Stimulated activated CD4-positive, alpha-beta T cell treated with anti-CD3 and anti-CD28 coated beads, TNF-alpha, amount 100 ng/mL, for 24 hours (primary cell): ENCODE measurements at regions not wholly inside any gene's neighbourhood (a gene's known extent, or its start where the extent isn't known, plus 50 kb on each side); places are given as distances from the start of the nearest gene placed in this dataset.

Source experiments
- DNase-seq, 3 experiments: peaks; one replicate each; pipeline ENCODE4 v3.0.0-alpha.2; 2020; ENCODE audit warnings: low read depth in 3 of 3

DNA sequence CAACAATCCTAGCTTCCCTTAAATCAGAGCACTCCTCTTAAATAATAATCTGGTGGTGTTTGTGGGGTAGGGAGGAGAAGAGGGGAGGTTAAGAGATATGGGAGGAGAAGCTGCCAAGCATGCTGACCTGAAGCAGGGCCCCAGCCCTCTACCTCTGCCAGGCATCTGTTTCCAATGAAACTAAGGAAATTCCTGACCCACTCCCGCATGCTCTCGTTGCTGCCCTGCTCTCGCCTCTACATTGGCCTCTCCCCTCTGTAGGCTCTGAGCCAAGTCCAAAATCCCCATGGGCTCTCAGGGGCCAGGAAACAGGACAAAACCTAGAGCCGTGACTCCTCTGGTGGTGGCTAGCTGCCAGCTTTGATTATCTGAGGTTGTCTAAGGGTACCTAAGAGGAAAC is 559.5 kb upstream of the CDH11 start:
- no peak for DNase-seq

DNA sequence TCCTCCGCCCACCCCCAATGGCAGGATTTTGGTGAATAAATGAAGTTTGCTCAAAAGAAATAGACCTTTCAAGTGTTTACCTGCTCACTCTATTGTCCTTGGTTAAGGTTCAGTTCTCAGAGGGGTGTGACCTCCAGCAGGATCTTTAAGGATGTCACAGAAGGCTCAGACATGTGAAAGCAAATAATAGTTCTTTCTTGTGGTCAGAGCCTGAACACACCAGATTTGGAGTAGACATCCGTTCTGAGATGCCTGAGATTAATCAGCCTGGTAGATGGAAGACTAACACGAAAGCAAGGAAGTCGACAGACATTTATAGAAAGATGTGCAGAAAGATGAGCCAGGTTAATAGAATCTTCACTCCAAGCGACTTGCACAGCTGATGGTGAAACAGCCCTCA is 557.9 kb upstream of the CDH11 start:
- no peak for DNase-seq

GRCh38 chr16:65675161-65675560 is 553.3 kb upstream of the CDH11 start:
- no peak for DNase-seq

GRCh38 chr16:65672960-65673359 is 551.1 kb upstream of the CDH11 start:
- no peak for DNase-seq

DNA sequence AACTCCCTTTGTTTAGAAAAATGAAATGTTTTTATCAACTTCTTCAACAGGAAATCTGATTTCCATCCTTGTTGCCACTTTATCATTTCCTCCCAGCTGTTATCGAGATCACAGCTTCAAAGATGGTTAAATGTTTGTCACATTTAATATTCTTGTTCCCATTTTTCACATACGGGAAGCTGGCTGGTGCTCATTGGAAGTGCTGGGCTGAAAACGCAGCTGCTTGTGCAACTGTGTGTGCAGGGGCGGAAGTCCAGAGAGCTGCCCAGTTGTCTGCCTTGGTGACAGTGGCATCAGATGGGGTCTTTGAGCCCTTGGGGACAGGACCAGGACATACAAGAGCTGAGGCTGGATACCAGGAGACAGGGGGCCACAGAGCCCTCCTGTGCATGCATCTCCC is 549.2 kb upstream of the CDH11 start:
- DNase-seq = no peak

DNA sequence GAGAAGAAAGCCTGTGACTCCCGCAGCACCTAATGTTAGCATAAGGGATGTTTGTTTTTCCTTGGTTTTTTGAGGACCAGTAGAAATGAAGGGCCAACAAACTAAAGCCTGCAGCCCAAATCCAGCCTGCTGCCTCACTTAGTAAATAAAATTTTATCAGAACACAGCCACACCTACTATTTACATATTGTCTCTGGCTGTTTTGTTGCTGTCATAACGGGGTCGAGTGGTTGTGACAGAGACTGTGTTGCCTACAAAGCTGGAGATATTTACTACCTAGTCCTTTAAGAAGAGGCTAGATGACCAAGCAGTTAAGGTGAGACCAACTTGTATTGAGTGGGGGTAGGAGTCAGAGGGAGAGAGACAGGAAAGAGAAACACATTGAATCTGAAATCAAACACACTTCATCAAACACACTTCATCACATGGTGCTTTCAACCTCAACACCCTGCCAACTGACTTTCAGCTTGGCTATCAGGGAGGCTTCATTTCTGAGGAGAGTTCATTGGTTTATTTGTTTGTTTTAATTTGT is 546.3 kb upstream of the CDH11 start:
- DNase-seq = no peak

GRCh38 chr16:65667011-65667578 is 545.2 kb upstream of the CDH11 start:
- no peak for DNase-seq

DNA sequence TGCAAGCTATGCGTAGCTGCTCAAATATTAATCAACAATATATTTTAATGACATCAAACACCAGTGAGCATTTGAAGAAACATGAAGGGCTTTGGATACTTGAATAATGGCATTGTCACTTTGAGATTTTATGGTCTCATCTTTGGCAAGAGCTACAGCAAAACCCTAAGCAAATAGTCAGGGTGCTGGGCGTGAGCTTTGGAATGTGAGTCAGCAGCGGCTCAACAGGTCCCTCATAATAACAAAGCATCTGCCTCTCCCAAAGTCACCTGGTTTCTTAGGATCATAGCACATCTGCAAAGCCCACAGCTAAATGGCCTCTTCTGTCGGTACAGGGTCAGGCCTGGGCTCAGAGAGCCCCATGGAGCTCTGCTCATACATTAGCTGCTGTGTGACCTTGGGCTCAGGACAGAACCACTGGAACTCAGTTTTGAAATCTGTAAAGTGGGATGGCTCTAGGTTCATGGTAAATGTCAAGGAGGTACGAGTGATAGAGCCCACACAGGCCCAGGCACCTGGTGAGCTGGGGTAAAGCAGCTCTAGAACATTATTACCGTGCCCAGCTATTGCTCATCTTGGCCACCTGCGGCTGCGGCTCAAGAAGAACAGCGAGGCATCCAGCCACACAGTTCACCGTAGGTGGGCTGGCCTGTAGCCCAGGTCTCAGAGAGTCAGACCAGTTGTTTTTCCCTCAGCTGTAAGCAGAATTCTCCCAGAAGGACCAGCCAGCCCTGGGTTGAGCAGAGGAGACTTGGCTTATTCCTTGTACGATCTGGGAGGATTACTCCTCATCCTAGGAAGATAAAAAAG is 544.5 kb upstream of the CDH11 start:
- no peak for DNase-seq

DNA sequence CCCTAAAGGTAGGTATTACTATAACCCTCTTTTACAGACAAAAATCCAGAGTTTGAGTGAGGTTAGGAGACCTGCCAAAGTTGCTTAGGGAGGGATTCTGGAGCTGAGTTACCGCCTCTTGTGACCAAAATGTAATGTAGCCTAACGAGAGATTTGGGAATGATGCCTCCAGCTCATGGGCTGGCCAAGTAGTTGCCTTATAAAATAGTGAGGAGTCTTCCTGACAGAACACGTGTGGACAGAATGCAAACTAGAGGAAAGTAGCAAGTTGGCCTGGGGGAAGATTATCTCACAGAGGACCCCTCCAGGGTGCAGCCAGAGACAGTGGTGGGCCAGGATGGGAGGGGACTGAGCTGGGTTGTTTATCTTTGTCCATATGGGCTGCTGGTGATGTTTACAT is 543.7 kb upstream of the CDH11 start:
- no peak for DNase-seq

- no peak for DNase-seq
Measured at GRCh38 chr16:65663774-65664173, 541.9 kb upstream of the CDH11 start.

DNA sequence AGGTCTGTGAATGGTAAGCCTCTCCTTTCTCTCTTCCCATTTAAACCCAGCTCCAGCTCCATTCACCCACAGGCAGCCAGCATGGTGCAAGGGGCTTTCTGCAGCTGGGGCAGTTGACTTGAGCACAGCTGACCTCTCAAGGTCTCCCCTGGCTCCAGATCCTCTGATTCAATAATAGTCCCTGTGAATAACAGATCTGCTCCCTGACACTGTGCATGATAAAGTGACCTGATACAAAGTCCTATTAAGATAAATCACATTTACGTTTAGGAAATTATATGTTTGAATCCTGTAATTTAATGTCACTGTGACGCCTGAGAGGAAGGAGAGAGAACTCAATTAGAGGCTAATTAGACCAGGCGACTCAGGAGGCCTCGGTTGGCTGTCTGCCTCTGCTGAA is 540.4 kb upstream of the CDH11 start:
- no peak for DNase-seq

DNA sequence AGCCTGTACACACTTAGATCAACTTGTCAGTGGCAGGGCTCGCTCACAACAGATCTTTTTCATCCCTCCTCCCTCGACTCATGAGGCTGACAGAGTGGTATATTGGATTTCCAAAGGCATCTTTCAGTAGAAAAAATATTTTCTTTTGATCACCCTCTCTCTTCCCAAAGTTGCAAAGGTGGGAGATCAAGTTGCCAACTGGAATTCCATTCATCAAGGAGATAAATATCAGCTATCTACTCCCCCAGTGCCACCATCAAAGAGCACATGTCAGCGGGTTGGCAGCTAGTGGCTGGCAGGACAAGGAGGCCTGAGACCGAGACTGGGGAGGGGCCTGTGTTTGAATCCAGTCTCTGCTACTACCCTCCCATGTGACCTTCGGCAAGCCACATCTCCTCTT is 539.7 kb upstream of the CDH11 start:
- no peak for DNase-seq

- DNase-seq = no peak
Measured at GRCh38 chr16:65660390-65660789, 538.5 kb upstream of the CDH11 start.

- no peak for DNase-seq
Measured at GRCh38 chr16:65659758-65660157, 537.9 kb upstream of the CDH11 start.

DNA sequence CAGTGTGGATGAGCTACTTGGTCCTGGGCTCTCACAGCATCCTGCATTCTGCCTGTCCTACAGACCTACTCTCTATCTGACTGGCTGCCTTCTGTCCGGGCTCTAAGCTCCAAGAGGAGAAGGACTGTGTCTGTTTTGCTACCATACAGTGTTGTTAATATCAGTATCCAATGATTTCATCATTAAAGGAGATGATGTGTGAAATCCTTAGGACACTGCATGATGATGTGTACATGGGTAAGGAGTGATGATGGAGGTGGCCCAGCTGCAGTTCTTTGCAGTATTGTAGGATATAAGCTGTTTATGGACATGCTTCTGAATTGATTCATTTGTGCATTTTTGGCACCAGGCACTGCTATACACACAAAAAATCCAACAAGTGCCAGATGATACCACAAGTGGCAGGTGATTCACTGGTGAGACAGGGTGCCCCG is 536.9 kb upstream of the CDH11 start:
- no peak for DNase-seq

DNA sequence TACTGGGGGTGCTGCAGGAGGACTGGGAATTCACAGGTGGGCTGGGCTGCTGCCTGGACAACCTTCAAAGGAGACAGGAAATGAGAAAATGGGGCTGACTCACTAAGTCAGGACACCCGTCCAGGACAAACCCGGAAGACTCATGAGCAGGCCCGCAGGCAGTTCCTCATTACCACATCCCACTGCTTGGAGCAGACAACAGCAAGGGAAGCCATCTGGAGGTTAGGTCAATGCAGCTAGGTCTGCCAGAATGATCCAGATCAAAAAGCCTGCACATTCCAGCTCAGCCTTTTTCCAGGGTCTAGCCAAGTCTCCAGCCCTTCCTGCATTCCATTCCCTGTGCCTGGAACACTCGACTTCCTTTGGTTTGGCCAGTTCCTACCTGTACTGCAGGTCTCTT is 536.5 kb upstream of the CDH11 start:
- DNase-seq = no peak

DNA sequence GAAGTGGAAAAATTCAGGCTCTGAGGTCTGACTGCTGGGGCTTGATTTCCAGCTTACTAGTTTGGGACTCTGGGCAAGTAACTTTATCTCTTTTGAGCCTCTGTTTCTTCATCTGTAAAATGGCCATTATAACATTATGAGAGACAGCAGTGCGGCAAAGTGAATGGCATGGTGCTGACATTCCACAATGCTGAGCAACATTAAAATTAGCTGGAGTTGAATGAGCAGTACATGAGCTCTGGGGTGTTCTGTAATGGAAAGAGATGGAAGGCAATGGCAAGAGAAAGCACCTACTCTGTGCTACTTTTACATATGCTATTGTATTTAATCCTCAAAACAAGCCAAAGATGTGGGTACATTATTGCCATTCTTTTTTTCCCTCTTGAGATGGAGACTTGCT is 535.7 kb upstream of the CDH11 start:
- DNase-seq = no peak

DNA sequence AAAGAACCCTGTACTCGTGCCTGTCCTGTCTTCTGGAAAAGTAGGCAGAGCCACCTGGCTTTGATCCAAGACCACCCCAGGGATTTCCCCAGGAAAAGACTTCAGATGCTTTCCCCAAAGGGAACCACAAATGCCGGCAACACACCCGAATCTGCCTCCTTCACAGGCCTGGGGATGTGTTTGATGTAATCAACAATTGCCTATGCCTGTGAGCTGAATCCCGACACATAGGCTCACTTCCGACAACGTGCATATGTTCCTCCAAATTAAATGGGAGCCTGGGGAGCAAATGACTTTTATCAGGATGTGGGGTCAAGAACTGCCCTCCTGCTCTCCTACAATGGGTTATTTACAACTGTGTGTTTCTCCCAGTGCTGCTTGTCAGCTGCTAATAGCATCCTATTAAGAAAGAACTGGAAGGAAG is 535.2 kb upstream of the CDH11 start:
- DNase-seq = no peak

GRCh38 chr16:65655802-65656201 is 533.9 kb upstream of the CDH11 start:
- DNase-seq = no peak

GRCh38 chr16:65648101-65648500 is 526.2 kb upstream of the CDH11 start:
- DNase-seq = no peak

DNA sequence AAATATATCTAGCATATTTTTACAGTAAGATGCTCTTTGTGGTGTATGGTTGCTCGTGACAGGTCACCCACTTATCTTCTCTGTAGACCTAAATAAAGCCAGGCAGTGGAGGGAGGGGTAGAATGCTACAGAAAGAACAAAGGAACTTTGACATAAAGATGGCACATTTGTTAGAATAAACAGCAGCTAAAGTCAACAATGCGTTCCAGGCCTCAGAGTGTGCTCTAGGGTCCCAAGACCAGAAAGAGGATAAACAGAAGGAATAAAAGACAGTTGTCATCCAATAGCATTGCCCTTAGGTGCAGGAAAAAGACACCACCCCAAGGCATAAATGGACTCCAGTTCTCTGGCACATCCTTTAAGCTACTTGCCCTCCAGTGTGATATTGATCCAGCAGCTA is 523.0 kb upstream of the CDH11 start:
- no peak for DNase-seq

DNA sequence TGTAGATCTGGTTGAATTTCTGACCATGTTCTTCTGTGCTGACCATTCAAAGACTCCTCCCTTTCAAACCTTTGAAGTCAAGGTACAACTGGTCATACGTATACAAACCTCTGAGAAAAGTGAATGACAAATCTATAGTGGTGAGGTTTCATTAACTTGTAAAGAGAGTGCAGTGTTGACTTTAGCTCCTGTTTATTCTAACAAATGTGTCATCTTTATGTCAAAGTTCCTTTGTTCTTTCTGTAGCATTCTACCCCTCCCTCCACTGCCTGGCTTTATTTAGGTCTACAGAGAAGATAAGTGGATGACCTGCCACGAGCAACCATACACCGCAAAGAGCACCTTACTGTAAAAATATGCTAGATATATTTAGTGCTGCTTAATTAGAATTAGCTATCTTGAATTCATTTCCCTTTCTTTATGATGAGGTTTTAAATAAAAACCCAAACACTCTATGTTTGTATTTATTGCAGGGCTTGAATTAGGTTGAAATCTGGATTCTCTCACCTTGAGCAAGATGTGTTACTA is 520.0 kb upstream of the CDH11 start:
- no peak for DNase-seq
